ENCODE measurements at regions not wholly inside any gene's neighbourhood (a gene's known extent, or its start where the extent isn't known, plus 50 kb on each side); places are given as distances from the start of the nearest gene placed in this dataset.

DNA sequence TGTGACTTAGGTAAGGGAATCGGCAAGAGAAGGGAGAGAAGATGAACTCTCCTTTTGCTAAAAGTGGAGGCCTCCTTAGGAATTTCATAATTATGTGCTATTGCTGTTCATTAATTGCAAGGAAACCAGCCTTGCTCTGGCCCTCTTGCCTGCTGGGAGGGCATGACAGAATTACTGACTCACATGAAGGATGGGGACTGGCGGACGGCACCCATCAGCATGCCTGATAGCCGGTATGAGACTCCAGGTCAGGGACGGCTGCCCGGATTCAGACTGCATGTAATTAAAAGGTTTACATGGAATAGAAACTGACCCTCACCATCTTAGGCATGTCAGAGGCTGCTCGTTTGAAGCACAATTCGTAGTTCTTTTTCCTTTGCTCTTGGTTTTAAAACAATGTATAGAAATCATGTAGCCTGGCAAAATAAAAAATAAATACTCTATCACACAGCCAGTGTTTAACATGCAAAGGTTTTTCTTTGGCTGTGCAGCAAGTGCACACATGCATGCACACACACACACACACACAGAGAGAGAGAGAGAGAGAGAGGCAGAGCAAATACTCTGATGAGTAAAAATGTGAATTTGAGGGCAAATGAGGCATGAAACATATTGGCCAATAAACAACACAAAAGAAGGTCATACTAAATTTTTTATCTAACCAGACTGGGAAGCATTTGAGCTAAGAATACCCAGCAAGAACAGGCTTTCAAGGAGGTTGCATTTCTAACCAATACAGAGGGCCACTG lies 82.7 kb downstream of the FOXB1 start:
- intact Hi-C loops (cut with DNase I): no loop called here
- no peak for DNase-seq
- Histone ChIP-seq H3K27me3 (no peaks in the 10 kb centered on the region), H3K36me3 (no peaks in the 10 kb centered on the region), H3K9me3 (no peaks in the 10 kb centered on the region), H3K9ac (ENCODE audit: low read depth in 2 of 2, low read length in 2 of 2) (no peak overlapping the region), H3K27ac (no peak overlapping the region), H3K4me1 (no peaks in the 10 kb centered on the region), H3K4me3 (no peak overlapping the region)
- no peak for TF ChIP-seq CTCF (IDR thresholded peaks at IDR 0.05)

DNA sequence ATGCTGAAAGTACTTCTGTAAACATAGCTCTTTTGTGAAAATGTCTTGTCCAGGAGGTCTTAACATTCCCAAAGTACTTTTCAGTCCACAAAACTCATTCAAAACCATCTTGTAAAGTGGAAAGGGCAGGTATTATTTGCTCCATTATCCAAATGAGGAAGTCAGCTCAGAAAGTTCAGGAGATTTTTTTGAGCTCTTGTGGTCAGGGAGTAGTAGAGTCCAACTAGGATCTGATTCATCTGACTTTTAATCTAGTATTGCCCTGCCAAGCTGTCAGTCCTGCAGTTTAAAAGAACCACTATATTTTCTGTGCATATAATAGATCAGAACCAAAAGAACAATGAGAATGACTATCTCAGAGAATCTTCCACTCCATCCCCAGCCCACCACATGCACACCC lies 83.5 kb downstream of the FOXB1 start:
- Histone ChIP-seq H3K36me3 (no peaks in the 10 kb centered on the region), H3K4me3 (no peak overlapping the region), H3K27ac (no peak overlapping the region), H3K9ac (ENCODE audit: low read depth in 2 of 2, low read length in 2 of 2) (no peak overlapping the region), H3K27me3 (no peaks in the 10 kb centered on the region), H3K9me3 (no peaks in the 10 kb centered on the region), H3K4me1 (no peaks in the 10 kb centered on the region)
- no peak for DNase-seq
- TF ChIP-seq CTCF (IDR thresholded peaks at IDR 0.05): no peak
- intact Hi-C loops (cut with DNase I): no loop called here

DNA sequence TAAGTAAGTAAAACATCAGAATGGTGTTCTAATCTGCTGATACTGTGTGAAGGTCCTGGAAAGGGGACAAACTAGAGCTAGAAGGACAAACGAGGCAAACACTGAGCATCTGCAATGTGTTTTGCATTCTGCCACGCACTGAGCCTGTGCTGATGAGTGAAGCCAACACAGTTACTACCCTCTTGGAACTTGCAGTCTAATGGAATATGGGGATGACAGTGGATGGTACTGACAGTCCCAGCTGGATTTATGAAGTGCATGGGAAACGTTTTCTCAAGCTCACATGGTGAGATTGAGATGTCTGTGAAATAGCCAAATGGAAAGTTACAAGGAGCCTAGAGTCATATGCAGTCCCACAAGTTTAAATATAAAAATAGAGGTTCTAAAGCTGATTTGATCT lies 86.6 kb downstream of the FOXB1 start:
- Histone ChIP-seq H3K9ac (ENCODE audit: low read depth in 2 of 2, low read length in 2 of 2) (no peak overlapping the region), H3K27ac (no peak overlapping the region), H3K9me3 (no peaks in the 10 kb centered on the region), H3K4me3 (no peak overlapping the region), H3K27me3 (no peaks in the 10 kb centered on the region), H3K4me1 (no peaks in the 10 kb centered on the region), H3K36me3 (no peaks in the 10 kb centered on the region)
- intact Hi-C loops (cut with DNase I): no loop called here
- no peak for DNase-seq
- no peak for TF ChIP-seq CTCF (IDR thresholded peaks at IDR 0.05)

DNA sequence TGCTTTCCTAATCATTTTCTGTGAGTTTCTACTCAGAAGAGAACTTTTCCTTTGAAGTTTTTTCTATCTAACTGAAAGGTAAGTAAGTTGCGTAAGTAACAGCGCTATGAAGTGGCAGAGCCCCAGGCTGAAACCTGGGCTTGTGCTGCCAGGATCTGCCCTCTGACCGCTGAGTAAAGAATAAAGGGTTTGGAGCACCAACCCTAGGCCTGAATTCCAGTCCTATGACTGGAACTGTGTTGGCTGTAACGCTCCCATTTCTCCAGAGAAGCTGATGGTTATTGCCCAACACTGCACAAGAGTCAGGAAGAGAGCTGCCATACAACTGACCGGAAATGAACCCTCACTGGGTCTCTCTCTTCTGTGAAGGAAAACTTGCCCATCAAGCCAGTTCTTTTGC lies 87.0 kb downstream of the FOXB1 start:
- no peaks in the 10 kb centered on the region for H3K9me3 ChIP-seq
- H3K4me3 ChIP-seq: no peak overlapping the region
- H3K27me3 ChIP-seq: no peaks in the 10 kb centered on the region
- H3K9ac ChIP-seq (ENCODE audit: low read depth in 2 of 2, low read length in 2 of 2): no peak overlapping the region
- intact Hi-C loops (cut with DNase I): no loop called here
- H3K27ac ChIP-seq: no peak overlapping the region
- no peak for TF ChIP-seq CTCF (IDR thresholded peaks at IDR 0.05)
- H3K4me1 ChIP-seq: no peaks in the 10 kb centered on the region
- DNase-seq: no peak
- no peaks in the 10 kb centered on the region for H3K36me3 ChIP-seq

GRCh38 chr15:60091911-60092310 lies 87.8 kb downstream of the FOXB1 start:
- no peaks in the 10 kb centered on the region for H3K36me3 ChIP-seq
- intact Hi-C loops (cut with DNase I): no loop called here
- H3K4me1 ChIP-seq: no peaks in the 10 kb centered on the region
- no peaks in the 10 kb centered on the region for H3K9me3 ChIP-seq
- no peaks in the 10 kb centered on the region for H3K27me3 ChIP-seq
- no peak for TF ChIP-seq CTCF (IDR thresholded peaks at IDR 0.05)
- no peak for DNase-seq
- no peak overlapping the region for H3K27ac ChIP-seq
- no peak overlapping the region for H3K9ac ChIP-seq (ENCODE audit: low read depth in 2 of 2, low read length in 2 of 2)
- H3K4me3 ChIP-seq: no peak overlapping the region

Data from colonic mucosa (tissue), 4 donors.